Endometrial microvascular endothelial cells (primary cell): ENCODE measurements at regions not wholly inside any gene's neighbourhood (a gene's known extent, or its start where the extent isn't known, plus 50 kb on each side); places are given as distances from the start of the nearest gene placed in this dataset.

ENCODE experiments used
- in situ Hi-C: cut with HindIII; loops from 2 replicates; pipeline ENCODE4 v1.10.0; 2017; ENCODE audit warnings: low sequenced_read_pairs, low pct_unique_long_range_greater_than_20kb; ENCODE audit errors: inconsistent ontology term

- in situ Hi-C loops: no loop called here
Measured at GRCh38 chr22:47797342-47797945, 1035.0 kb downstream of the TBC1D22A start.

- in situ Hi-C loops: no loop called here
Measured at GRCh38 chr22:47796128-47796908, 1033.9 kb downstream of the TBC1D22A start.

- in situ Hi-C loops: no loop called here
Measured at GRCh38 chr22:47795477-47796127, 1033.2 kb downstream of the TBC1D22A start.

GRCh38 chr22:47794851-47795250, 1032.4 kb downstream of the TBC1D22A start:
- in situ Hi-C loops: no loop called here

- in situ Hi-C loops: no loop called here
Measured at GRCh38 chr22:47793304-47794101, 1031.1 kb downstream of the TBC1D22A start.

- in situ Hi-C loops: no loop called here
Measured at GRCh38 chr22:47789171-47789570, 1026.7 kb downstream of the TBC1D22A start.

GRCh38 chr22:47788461-47788860, 1026.0 kb downstream of the TBC1D22A start:
- in situ Hi-C loops: no loop called here

GRCh38 chr22:47787501-47788227, 1025.2 kb downstream of the TBC1D22A start:
- in situ Hi-C loops: no loop called here

GRCh38 chr22:47786650-47787290, 1024.3 kb downstream of the TBC1D22A start:
- in situ Hi-C loops: no loop called here

- in situ Hi-C loops: no loop called here
Measured at GRCh38 chr22:47784991-47785390, 1022.5 kb downstream of the TBC1D22A start.

- in situ Hi-C loops: no loop called here
Measured at GRCh38 chr22:47784367-47784983, 1022.0 kb downstream of the TBC1D22A start.

GRCh38 chr22:47783433-47784366, 1021.2 kb downstream of the TBC1D22A start:
- in situ Hi-C loops: no loop called here

- in situ Hi-C loops: no loop called here
Measured at GRCh38 chr22:47782328-47783075, 1020.1 kb downstream of the TBC1D22A start.

- in situ Hi-C loops: no loop called here
Measured at GRCh38 chr22:47781427-47782111, 1019.1 kb downstream of the TBC1D22A start.

GRCh38 chr22:47781024-47781423, 1018.6 kb downstream of the TBC1D22A start:
- in situ Hi-C loops: no loop called here
